ENCODE measurements at regions not wholly inside any gene's neighbourhood (a gene's known extent, or its start where the extent isn't known, plus 50 kb on each side); places are given as distances from the start of the nearest gene placed in this dataset.

GRCh38 chr3:167892205-167892604, 156.7 kb downstream of the SERPINI1 start:
- DNase-seq (ENCODE audit: extremely low spot score), result no peak
- TF ChIP-seq CTCF (IDR thresholded peaks at IDR 0.05; ENCODE audit: control extremely low read depth, extremely low read depth, low read depth, missing control alignments), result no peak
- POLR2A ChIA-PET, result no interaction called here
- CTCF ChIA-PET, result interaction anchor here (1.0 to 1.8 kb wide), 3 partner anchors 10 to 23 kb away, joined by 3 to 8 read pairs (median 5); no protein-coding TSS in a partner anchor

- POLR2A ChIA-PET, result no interaction called here
Measured at GRCh38 chr3:167887096-167887495, 151.6 kb downstream of the SERPINI1 start.

DNA sequence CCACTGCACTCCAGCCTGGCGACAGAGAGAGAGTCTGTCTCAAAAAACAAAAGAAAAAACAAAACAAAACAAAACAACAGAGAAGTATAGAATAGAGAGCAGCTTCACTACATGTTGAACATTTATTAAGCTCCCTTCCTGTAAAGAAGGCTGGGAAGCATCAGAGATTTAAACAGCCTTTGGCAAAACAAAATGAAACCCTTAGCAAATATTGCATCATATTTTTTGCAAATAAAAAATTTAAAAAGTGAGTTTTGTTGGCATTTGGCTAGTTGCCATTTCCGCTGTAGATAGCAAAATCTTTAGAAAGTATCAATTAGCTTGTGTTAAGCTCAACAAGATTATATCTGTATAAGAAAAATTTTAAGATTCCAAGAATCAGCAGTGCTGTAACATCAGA, 151.2 kb downstream of the SERPINI1 start:
- TF ChIP-seq CTCF (IDR thresholded peaks at IDR 0.05; ENCODE audit: control extremely low read depth, extremely low read depth, low read depth, missing control alignments), result no peak
- ChIA-PET POLR2A (no interaction called here), CTCF (interaction anchor here (0.7 kb wide), 1 partner anchor 507 kb away, joined by 3 read pairs; the partner anchor contains the start of gene ZBBX)
- no peak for DNase-seq (ENCODE audit: extremely low spot score)

More at GRCh38 chr3:167887096-167887495, 151.6 kb downstream of the SERPINI1 start:
- no peak for TF ChIP-seq CTCF (IDR thresholded peaks at IDR 0.05; ENCODE audit: control extremely low read depth, extremely low read depth, low read depth, missing control alignments)
- DNase-seq (ENCODE audit: extremely low spot score), result no peak
- CTCF ChIA-PET, result interaction anchor here (0.7 kb wide), 1 partner anchor 507 kb away, joined by 3 read pairs; the partner anchor contains the start of gene ZBBX

GRCh38 chr3:167885277-167885676, 149.8 kb downstream of the SERPINI1 start:
- CTCF ChIA-PET, result interaction anchor here (1.1 to 1.5 kb wide), 2 partner anchors 23 to 505 kb away, joined by 3 to 7 read pairs; partner anchors contain the start of gene ZBBX
- POLR2A ChIA-PET, result no interaction called here
- TF ChIP-seq CTCF (IDR thresholded peaks at IDR 0.05; ENCODE audit: control extremely low read depth, extremely low read depth, low read depth, missing control alignments), result no peak

DNA sequence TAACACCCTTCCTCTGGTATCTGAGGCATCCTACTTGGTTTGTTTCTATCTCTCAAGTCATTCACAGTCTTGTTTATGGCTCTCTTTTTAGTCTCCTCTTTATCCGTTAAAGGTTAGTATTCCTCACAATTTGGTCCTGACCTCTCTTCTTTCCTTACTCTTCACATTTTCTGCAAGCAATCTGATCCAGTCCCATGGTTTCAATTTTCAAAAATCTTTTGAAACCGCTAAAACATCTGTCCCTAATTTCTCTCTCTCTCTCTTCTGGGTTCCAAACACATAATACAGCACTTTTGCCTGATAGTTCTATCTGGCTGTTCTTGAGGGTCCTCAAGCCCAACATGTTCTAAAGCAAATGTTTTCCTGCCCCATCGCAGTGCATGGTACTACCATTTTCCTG, 149.0 kb downstream of the SERPINI1 start:
- TF ChIP-seq CTCF (IDR thresholded peaks at IDR 0.05; ENCODE audit: control extremely low read depth, extremely low read depth, low read depth, missing control alignments), result no peak
- POLR2A ChIA-PET, result no interaction called here
- DNase-seq (ENCODE audit: extremely low spot score), result no peak
- CTCF ChIA-PET, result interaction anchor here (1.2 to 1.5 kb wide), 2 partner anchors 504 kb away, joined by 7 to 13 read pairs; partner anchors contain the start of gene ZBBX

More at GRCh38 chr3:167885277-167885676, 149.8 kb downstream of the SERPINI1 start:
- DNase-seq (ENCODE audit: extremely low spot score), result no peak

DNA sequence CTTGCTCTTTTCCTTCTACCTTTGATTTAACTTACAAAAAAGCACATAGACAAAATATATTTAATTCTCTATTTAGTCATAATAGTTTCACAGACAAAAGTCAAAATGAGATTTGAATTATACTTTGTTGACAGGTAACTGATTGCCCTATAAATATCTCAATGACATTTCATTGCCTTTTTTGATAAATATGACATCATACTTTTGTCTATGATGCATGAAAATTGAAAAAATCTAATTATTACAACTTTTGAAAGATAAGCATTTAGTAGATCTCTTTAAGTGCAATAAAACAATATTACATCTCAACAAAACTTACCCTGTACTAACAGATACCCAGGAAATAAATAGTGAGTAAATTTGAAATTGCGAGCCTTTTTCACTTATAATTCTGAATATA, 147.9 kb downstream of the SERPINI1 start:
- CTCF ChIA-PET, result interaction anchor here (1.2 kb wide), 1 partner anchor 503 kb away, joined by 13 read pairs; the partner anchor contains the start of gene ZBBX
- TF ChIP-seq CTCF (IDR thresholded peaks at IDR 0.05; ENCODE audit: control extremely low read depth, extremely low read depth, low read depth, missing control alignments), result no peak
- DNase-seq (ENCODE audit: extremely low spot score), result no peak
- POLR2A ChIA-PET, result no interaction called here

Measured in GM10248 (cell line).